Panc1 (cell line): ENCODE measurements at regions not wholly inside any gene's neighbourhood (a gene's known extent, or its start where the extent isn't known, plus 50 kb on each side); places are given as distances from the start of the nearest gene placed in this dataset.

Experiments used
- ATAC-seq: fragments of 200-7000 bp; cut with Tn5 transposase; 2 replicates; pipeline ENCODE4 v1.9.1; 2020; ENCODE audit warnings: mild to moderate bottlenecking, moderate library complexity
- BruUV-seq: library from RNA; stranded (reverse); fragments of 400-500 nt; replicated peaks from 2 replicates; lab custom pipeline; 2021; lab: Mats Ljungman, UMichigan
- CTCF ChIA-PET: fragments of 300-600 bp; sonication (Branson Sonifier 250); formaldehyde crosslinking; loops from one replicate; lab custom pipeline; 2022; ENCODE audit warnings: antibody characterized with exemption; lab: Charles Lee
- POLR2A ChIA-PET: fragments of 300-600 bp; sonication (Branson Sonifier 250); formaldehyde crosslinking; loops from one replicate; lab custom pipeline; 2022; ENCODE audit warnings: antibody characterized with exemption; lab: Charles Lee
- DNase-seq: peaks from one replicate; pipeline ENCODE4 v3.0.0-alpha.2; 2010; ENCODE audit warnings: low read depth, low spot score
- H3K27ac ChIP-seq: 2 replicates; pipeline ENCODE4 v1.5.1; 2011; ENCODE audit warnings: mild to moderate bottlenecking, low read length, inconsistent platforms
- H3K27me3 ChIP-seq: fragments of 200-500 bp; sonication (Bioruptor generic); 2 replicates; pipeline ENCODE4 v1.6.0; 2014; ENCODE audit warnings: low read length, inconsistent platforms; ENCODE audit not compliant: control insufficient read depth, insufficient read depth
- H3K36me3 ChIP-seq: fragments of 200-500 bp; sonication (Bioruptor generic); 2 replicates; pipeline ENCODE4 v1.5.1; 2014; ENCODE audit warnings: inconsistent platforms, mild to moderate bottlenecking, low read length, moderate library complexity; ENCODE audit not compliant: control insufficient read depth, insufficient read depth
- H3K4me1 ChIP-seq: 2 replicates; pipeline ENCODE4 v1.5.1; 2011; ENCODE audit warnings: inconsistent platforms, mild to moderate bottlenecking, low read length, moderate library complexity; ENCODE audit not compliant: control insufficient read depth, insufficient read depth
- H3K4me3 ChIP-seq, 2 experiments: 2 replicates each; pipeline ENCODE4 v1.5.1; 2011 to 2012; ENCODE audit warnings: low read depth in 2 of 2, low read length in 2 of 2, mild to moderate bottlenecking in 2 of 2, inconsistent platforms in 1 of 2, moderate library complexity in 1 of 2
- H3K9me3 ChIP-seq: fragments of 200-500 bp; sonication (Bioruptor generic); 2 replicates; pipeline ENCODE4 v1.5.1; 2014; ENCODE audit warnings: low read depth, mild to moderate bottlenecking, inconsistent platforms, low read length, moderate library complexity; ENCODE audit not compliant: control insufficient read depth, insufficient read depth
- POLR2AphosphoS5 ChIP-seq: IDR thresholded peaks from 2 replicates; pipeline ENCODE4 v1.6.1; 2012; ENCODE audit warnings: mild to moderate bottlenecking, low read depth, low read length, moderate library complexity
- TCF7L2 ChIP-seq: IDR thresholded peaks from 2 replicates; pipeline ENCODE4 v1.6.1; 2011; ENCODE audit warnings: mild to moderate bottlenecking, low read depth, low read length, inconsistent platforms
- in situ Hi-C: cut with HindIII; loops from 2 replicates; pipeline ENCODE4 v1.10.0; 2016; ENCODE audit warnings: low sequenced_read_pairs, low pct_unique_long_range_greater_than_20kb
- intact Hi-C: fragments of 100-400 bp; cut with micrococcal nuclease; formaldehyde crosslinking; loops from one replicate; pipeline ENCODE4 v1.10.0; 2022; ENCODE audit not compliant: unreplicated experiment
- TF ChIP-seq, protein P1 (sequence below), 2 experiments: IDR thresholded peaks; 2 replicates each; pipeline ENCODE4 v1.6.1; 2011 to 2012; ENCODE audit warnings: low read depth in 2 of 2, control low read depth in 1 of 2, low read length in 1 of 2, mild to moderate bottlenecking in 1 of 2, moderate library complexity in 1 of 2; ENCODE audit not compliant: insufficient read depth in 1 of 2
- TF ChIP-seq, protein P2 (sequence below): fragments of 450-650 bp; IDR thresholded peaks from 2 replicates; pipeline ENCODE4 v1.5.1; 2017; ENCODE audit warnings: mild to moderate bottlenecking

DNA sequence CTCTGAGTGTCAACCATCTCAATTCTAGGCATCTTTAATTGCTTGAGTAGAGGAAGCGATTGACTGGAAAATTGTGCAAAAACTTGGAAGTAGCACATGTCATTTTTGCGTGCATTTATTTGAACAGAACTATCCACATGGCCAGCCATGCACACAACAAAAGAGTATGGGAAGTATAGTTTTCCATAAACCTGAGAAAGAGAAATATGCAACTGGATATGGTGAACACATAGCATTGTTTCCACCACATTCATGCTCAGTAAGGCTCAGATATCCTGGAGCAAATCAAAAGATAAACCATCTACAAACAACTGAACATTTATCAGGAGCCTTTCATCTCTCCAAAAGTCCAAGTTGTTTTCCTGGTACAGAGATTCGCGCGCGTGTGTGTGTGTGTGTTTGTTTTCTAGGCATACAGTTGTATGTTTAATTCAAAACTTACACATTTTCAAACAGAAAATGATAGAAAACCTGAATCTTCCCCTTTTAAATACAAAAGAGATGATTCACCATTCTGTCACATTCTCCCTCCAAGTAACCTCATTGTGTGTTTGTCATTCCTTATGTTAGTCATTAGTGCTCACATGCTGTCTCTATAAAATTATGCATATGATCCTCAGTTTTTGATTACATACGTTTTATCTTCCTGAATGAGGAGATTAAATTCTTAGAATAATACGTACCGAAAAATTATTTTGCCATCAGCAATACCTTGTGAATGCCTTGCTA is 780.4 kb upstream of the NRXN1 start:
- H3K4me3 ChIP-seq, result no peak overlapping the region
- CTCF ChIA-PET, result no interaction called here
- H3K27me3 ChIP-seq, result no peaks in the 10 kb centered on the region
- in situ Hi-C loops (no loop called here), intact Hi-C loops (no loop called here)
- H3K27ac ChIP-seq, result no peak overlapping the region
- POLR2A ChIA-PET, result no interaction called here
- DNase-seq, result no peak
- TF ChIP-seq, protein P1, sequence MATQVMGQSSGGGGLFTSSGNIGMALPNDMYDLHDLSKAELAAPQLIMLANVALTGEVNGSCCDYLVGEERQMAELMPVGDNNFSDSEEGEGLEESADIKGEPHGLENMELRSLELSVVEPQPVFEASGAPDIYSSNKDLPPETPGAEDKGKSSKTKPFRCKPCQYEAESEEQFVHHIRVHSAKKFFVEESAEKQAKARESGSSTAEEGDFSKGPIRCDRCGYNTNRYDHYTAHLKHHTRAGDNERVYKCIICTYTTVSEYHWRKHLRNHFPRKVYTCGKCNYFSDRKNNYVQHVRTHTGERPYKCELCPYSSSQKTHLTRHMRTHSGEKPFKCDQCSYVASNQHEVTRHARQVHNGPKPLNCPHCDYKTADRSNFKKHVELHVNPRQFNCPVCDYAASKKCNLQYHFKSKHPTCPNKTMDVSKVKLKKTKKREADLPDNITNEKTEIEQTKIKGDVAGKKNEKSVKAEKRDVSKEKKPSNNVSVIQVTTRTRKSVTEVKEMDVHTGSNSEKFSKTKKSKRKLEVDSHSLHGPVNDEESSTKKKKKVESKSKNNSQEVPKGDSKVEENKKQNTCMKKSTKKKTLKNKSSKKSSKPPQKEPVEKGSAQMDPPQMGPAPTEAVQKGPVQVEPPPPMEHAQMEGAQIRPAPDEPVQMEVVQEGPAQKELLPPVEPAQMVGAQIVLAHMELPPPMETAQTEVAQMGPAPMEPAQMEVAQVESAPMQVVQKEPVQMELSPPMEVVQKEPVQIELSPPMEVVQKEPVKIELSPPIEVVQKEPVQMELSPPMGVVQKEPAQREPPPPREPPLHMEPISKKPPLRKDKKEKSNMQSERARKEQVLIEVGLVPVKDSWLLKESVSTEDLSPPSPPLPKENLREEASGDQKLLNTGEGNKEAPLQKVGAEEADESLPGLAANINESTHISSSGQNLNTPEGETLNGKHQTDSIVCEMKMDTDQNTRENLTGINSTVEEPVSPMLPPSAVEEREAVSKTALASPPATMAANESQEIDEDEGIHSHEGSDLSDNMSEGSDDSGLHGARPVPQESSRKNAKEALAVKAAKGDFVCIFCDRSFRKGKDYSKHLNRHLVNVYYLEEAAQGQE (IDR thresholded peaks at IDR 0.05; ENCODE audit: insufficient read depth in 1 of 2, low read depth in 2 of 2, low read length in 1 of 2), result no peak
- TF ChIP-seq, protein P2, sequence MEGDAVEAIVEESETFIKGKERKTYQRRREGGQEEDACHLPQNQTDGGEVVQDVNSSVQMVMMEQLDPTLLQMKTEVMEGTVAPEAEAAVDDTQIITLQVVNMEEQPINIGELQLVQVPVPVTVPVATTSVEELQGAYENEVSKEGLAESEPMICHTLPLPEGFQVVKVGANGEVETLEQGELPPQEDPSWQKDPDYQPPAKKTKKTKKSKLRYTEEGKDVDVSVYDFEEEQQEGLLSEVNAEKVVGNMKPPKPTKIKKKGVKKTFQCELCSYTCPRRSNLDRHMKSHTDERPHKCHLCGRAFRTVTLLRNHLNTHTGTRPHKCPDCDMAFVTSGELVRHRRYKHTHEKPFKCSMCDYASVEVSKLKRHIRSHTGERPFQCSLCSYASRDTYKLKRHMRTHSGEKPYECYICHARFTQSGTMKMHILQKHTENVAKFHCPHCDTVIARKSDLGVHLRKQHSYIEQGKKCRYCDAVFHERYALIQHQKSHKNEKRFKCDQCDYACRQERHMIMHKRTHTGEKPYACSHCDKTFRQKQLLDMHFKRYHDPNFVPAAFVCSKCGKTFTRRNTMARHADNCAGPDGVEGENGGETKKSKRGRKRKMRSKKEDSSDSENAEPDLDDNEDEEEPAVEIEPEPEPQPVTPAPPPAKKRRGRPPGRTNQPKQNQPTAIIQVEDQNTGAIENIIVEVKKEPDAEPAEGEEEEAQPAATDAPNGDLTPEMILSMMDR, result no peak
- TF ChIP-seq TCF7L2 (no peak), POLR2AphosphoS5 (no peak)
- BruUV-seq, result no TSS peak
- no peaks in the 10 kb centered on the region for H3K9me3 ChIP-seq
- no peaks in the 10 kb centered on the region for H3K4me1 ChIP-seq
- H3K36me3 ChIP-seq, result no peaks in the 10 kb centered on the region
- ATAC-seq, result no peak

DNA sequence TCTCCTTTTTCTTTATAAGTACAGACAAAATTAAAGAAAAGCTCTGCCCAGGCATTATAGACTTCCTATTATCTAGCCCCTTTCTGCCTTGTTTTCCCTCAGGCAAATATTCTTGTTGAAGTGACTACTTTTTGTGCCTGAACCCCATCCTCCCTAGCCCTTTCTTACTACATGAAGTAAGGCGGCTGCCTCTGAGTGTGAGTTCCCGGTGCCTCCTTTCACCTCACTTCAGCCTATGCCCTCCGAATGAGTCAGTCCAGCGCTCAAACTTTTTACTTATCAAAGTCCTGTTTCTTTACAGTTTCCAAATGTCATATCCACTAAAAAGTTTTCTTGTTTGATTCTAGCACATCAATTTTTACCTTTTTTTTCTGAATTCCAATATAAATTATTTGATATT is 778.3 kb upstream of the NRXN1 start:
- H3K27me3 ChIP-seq, result no peaks in the 10 kb centered on the region
- H3K4me1 ChIP-seq, result no peaks in the 10 kb centered on the region
- TF ChIP-seq POLR2AphosphoS5, result no peak
- TF ChIP-seq, protein P1 (IDR thresholded peaks at IDR 0.05; ENCODE audit: insufficient read depth in 1 of 2, low read depth in 2 of 2, low read length in 1 of 2), result no peak
- ChIA-PET CTCF (no interaction called here), POLR2A (no interaction called here)
- in situ Hi-C loops (no loop called here), intact Hi-C loops (no loop called here)
- ATAC-seq, result no peak
- BruUV-seq, result no TSS peak
- H3K9me3 ChIP-seq, result no peaks in the 10 kb centered on the region
- no peak overlapping the region for H3K4me3 ChIP-seq
- H3K27ac ChIP-seq, result no peak overlapping the region
- H3K36me3 ChIP-seq, result no peaks in the 10 kb centered on the region
- no peak for DNase-seq
